GM10847 (cell line): ENCODE measurements at regions not wholly inside any gene's neighbourhood (a gene's known extent, or its start where the extent isn't known, plus 50 kb on each side); places are given as distances from the start of the nearest gene placed in this dataset.

Experiments
- POLR2A ChIP-seq: IDR thresholded peaks from 2 replicates; pipeline ENCODE4 v1.6.1; 2011; ENCODE audit not compliant: insufficient read length; ENCODE audit errors: extremely low read depth

- TF ChIP-seq POLR2A = no peak
Measured at GRCh38 chr2:58893656-58894351, 652.7 kb upstream of the FANCL start.

- TF ChIP-seq POLR2A = no peak
Measured at GRCh38 chr2:58891828-58892377, 650.8 kb upstream of the FANCL start.

GRCh38 chr2:58890865-58891525 is 649.9 kb upstream of the FANCL start:
- no peak for TF ChIP-seq POLR2A

GRCh38 chr2:58886009-58886408 is 644.9 kb upstream of the FANCL start:
- no peak for TF ChIP-seq POLR2A

- no peak for TF ChIP-seq POLR2A
Measured at GRCh38 chr2:58879834-58880233, 638.7 kb upstream of the FANCL start.

GRCh38 chr2:58878778-58879177 is 637.7 kb upstream of the FANCL start:
- TF ChIP-seq POLR2A = no peak

GRCh38 chr2:58876126-58876525 is 635.0 kb upstream of the FANCL start:
- TF ChIP-seq POLR2A = no peak

- no peak for TF ChIP-seq POLR2A
Measured at GRCh38 chr2:58875436-58875835, 634.3 kb upstream of the FANCL start.

GRCh38 chr2:58871469-58872142 is 630.5 kb upstream of the FANCL start:
- TF ChIP-seq POLR2A = no peak

- no peak for TF ChIP-seq POLR2A
Measured at GRCh38 chr2:58870704-58871103, 629.6 kb upstream of the FANCL start.

GRCh38 chr2:58866946-58867345 is 625.8 kb upstream of the FANCL start:
- TF ChIP-seq POLR2A = no peak

GRCh38 chr2:58866527-58866926 is 625.4 kb upstream of the FANCL start:
- no peak for TF ChIP-seq POLR2A

- no peak for TF ChIP-seq POLR2A
Measured at GRCh38 chr2:58866040-58866439, 624.9 kb upstream of the FANCL start.

- no peak for TF ChIP-seq POLR2A
Measured at GRCh38 chr2:58865436-58865835, 624.3 kb upstream of the FANCL start.

- no peak for TF ChIP-seq POLR2A
Measured at GRCh38 chr2:58862244-58862643, 621.1 kb upstream of the FANCL start.

- TF ChIP-seq POLR2A = no peak
Measured at GRCh38 chr2:58860586-58860985, 619.5 kb upstream of the FANCL start.

- TF ChIP-seq POLR2A = no peak
Measured at GRCh38 chr2:58856100-58856499, 615.0 kb upstream of the FANCL start.

- TF ChIP-seq POLR2A = no peak
Measured at GRCh38 chr2:58853420-58853819, 612.3 kb upstream of the FANCL start.
